Activated CD8-positive, alpha-beta memory T cell treated with anti-CD3 and anti-CD28 coated beads, Interleukin-2, amount 50 U/mL, for 48 hours (primary cell): ENCODE measurements at regions not wholly inside any gene's neighbourhood (a gene's known extent, or its start where the extent isn't known, plus 50 kb on each side); places are given as distances from the start of the nearest gene placed in this dataset.
A peak's percentile ranks its signal among the peaks of the same experiment; 100 is the strongest.

Experiments used
- DNase-seq: peaks from one replicate; pipeline ENCODE4 v3.0.0-alpha.2; 2020

- no peak for DNase-seq
Measured at GRCh38 chr5:171659896-171660295, 125.7 kb upstream of the SMIM23 start.

DNA sequence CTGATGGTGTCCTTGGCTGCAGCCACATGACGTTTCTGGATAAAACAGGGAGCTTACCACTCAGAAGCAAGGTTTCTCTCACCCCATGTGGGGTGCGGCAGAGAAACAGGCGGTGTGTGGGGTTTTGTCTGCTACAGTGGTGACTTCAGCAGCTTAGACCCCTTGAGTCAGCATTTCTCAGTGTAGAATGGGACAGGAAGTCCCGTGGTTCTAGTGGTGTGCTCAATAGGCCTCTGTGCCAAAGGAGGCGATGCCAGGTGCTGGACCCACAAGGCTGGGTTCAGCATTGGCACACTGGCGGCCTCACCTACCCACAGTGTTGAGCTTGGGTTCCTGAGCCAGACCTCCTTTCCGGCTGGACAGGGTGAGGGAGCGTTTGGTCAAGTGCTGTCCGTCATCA is 125.2 kb upstream of the SMIM23 start:
- DNase-seq: no peak

DNA sequence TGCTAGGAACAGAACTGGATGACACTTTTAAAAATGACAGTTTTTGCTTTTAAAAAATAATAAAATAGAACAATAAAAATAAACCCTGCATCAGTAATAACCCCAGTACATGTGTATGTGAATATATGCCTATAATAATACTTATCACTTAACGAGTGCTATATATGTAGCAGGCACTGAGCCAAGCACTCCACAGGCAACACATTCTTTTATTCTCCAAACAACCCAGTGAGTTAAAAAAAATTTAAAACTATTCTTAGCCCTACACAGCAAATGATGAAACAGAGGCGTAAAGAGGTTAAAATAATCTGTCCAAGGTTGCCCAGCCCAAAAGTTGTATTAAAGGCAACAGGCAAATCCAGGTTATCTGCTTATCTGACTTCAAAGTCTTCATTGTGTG is 124.5 kb upstream of the SMIM23 start:
- no peak for DNase-seq

DNA sequence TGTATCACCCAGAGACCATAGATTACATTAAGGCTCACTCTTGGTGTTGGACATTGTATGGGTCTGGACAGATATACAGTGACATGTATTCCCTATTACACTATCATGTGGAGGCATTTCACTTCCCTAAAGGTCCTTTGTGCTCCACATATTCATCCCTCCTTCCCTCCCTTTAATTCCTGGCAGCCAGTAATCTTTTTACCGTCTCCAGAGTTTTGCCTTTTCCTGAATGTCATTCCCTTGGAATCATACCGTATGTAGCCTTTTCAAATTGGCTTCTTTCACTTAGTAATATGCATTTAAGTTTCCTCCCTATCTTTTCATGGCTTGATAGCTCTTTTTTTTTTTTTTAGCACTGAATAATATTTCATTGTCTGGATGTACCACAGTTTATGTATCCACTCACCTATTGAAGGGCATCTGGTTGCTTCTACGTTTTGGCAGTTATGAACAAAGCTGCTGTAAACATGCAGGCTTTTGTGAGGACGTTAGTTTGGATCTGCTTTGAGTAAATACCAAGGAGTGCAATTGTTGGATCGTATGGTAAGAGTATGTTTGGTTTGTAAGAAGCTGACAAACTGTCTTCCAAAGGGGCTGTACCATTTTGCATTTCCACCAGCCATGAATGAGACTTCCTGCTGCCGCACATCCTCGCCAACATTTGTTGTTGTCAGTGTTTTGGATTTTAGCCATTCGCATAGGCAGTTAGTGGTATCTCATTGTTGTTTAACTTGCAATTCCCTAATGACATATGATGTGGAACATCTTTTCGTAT is 122.1 kb upstream of the SMIM23 start:
- DNase-seq: no peak

- DNase-seq: no peak
Measured at GRCh38 chr5:171664489-171664888, 121.1 kb upstream of the SMIM23 start.

GRCh38 chr5:171666815-171667214 is 118.8 kb upstream of the SMIM23 start:
- DNase-seq: no peak

GRCh38 chr5:171667341-171668096 is 118.1 kb upstream of the SMIM23 start:
- DNase-seq: no peak

DNA sequence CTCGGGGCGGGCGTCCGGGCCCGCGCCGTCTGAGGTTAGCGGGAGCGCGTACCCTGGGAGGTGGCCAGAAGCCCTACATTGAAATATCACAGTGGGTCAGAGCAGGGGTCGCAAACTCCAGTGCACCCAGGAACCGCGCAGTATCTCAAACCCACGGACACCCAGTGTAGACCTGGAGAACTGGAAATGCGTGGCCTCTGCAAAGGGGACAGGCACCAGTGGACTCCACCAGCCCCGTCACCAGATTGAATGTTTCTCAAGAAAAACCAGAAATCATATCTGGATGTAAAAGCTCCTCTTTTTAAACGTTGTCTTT is 117.6 kb upstream of the SMIM23 start:
- DNase-seq: no peak

- DNase-seq: no peak
Measured at GRCh38 chr5:171669571-171669970, 116.0 kb upstream of the SMIM23 start.

DNA sequence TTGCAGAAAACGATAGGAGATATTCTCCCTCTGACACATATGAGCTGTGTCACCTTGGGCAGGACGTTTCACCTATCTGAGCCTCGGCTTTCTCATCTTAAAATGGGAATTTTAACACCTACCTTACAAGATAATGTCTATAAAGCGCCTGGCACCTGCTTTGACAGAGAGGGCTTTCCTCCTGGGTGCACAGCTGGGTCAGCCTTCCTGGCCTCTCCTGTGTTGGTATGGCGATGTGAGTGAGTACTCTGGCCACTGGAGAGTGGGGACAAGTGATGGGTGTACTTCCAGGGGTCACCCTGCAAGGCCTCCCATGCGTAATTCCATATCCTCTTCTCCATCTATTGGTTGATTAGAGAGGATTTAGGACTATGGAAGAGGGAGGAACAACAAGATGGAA is 113.1 kb upstream of the SMIM23 start:
- no peak for DNase-seq

GRCh38 chr5:171673328-171673727 is 112.3 kb upstream of the SMIM23 start:
- DNase-seq: no peak

GRCh38 chr5:171673840-171674239 is 111.8 kb upstream of the SMIM23 start:
- DNase-seq: no peak

GRCh38 chr5:171675511-171675910 is 110.1 kb upstream of the SMIM23 start:
- DNase-seq: no peak

DNA sequence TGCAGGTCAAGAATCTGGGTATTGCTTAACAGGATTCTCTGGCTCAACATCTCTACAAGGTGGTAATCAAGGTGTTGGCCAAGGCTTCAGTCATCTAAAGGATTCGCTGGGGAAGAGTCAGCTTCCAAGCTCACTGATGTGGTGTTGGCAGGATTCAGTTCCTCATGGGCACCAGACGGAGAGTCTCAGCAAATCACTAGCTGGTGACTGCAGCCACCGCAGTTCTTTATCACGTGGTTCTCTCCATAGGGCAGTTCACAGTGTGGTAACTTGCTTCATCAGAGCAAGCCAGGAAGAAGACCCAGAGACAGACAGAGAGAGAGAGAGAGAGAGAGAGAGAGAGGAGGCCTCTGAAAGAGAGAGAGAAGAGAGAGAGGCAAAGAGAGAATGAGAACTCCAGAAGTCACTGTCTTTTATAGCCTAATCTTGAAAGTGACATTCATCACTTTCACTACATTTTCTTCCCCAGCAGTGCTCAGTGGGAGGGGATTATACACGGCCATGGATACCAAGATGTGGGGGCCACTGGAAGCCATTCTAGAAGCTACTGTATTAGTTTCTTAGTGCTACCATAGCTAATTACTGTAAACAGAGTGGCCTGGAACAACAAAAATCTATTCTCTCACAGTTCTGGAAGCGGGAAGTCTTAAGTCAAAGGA is 109.2 kb upstream of the SMIM23 start:
- no peak for DNase-seq

- DNase-seq: no peak
Measured at GRCh38 chr5:171678646-171679045, 107.0 kb upstream of the SMIM23 start.

- peak; percentile 18 for DNase-seq
Measured at GRCh38 chr5:171680485-171680884, 105.1 kb upstream of the SMIM23 start.

DNA sequence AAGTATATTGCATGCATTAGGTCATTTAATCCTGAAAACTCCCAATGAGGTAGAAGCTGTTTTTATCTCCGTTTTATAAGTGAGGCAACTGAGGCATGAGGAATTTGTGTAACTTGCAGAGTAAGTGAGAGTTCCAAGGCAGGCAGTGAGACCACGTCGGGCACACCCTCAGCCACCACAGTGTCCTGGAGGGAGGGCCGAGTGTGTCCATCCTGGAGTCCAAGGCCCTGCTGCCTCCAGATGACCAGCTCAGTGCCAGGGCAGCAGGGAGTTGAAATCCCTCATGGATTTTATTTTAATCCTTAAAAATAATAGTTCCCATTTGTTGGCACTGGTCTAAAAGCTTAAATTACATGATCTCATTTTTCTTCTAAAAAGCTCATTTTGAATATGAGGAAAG is 104.6 kb upstream of the SMIM23 start:
- no peak for DNase-seq

GRCh38 chr5:171681677-171682076 is 103.9 kb upstream of the SMIM23 start:
- no peak for DNase-seq

DNA sequence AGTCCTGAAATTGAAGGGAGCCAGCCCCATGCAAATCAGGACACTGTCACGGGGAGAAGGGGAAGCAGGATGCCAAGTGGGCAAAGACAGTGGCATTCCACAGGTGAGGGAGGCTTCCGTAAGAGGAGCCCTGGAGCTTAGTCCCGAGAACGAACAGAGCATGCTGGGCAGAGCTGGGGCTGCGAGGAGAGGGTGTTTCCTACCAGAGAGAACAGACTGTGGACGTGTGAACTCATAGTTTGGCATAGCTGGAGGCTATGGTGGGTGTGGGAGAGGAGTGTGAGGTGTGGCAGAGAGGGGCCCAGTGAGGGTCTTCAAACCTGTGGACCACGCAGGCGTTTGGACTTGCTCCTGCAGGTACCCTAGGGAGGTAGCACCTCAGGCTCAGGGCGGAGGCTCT is 102.8 kb upstream of the SMIM23 start:
- no peak for DNase-seq

GRCh38 chr5:171684169-171684568 is 101.4 kb upstream of the SMIM23 start:
- DNase-seq: no peak

DNA sequence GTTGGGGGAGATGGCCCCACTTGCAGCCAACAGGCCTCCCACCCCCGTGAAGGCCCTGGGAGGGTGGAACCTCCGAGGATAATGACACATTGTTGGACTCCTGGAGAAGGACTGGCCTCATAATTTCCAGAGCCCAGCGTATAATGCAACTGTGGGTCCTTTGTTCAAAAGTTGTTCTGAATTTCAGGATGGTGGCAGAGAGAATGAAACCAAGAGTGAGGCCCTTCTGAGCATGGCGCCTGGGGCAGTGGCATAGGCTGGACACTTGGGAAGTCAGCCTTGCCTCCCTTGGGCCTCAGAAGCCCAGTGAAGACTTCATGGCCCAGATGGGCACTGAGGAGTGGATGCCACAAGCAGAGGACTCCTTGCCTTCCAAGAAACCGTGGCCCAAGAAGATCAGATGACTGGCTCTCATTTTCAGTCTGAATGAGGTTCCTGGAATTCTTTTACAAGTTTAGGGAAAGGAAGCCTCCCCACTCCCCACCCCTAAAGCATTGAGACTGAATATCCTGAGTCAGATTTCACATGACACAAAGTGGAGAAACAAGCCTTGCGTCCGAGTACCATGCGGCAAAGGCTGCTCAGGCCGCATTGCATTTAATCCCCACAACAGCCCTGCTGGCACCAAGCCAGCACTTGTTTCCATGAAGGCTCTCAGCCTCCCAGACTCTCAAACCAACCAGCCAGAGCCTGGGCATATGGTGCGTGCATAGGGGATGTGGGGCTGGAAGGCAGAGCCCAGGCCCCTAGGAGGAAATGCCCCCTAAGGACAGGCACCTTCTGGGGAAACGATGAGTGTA is 96.7 kb upstream of the SMIM23 start:
- no peak for DNase-seq

- no peak for DNase-seq
Measured at GRCh38 chr5:171689853-171690417, 95.7 kb upstream of the SMIM23 start.

GRCh38 chr5:171692107-171692506 is 93.5 kb upstream of the SMIM23 start:
- no peak for DNase-seq
